SK-N-SH (cell line): ENCODE measurements at regions not wholly inside any gene's neighbourhood (a gene's known extent, or its start where the extent isn't known, plus 50 kb on each side); places are given as distances from the start of the nearest gene placed in this dataset.

Experiments
- EZH2phosphoT487 ChIP-seq: fragments of 200-600 bp; sonication (generic); IDR thresholded peaks from 2 replicates; pipeline ENCODE4 v1.6.1; 2017; ENCODE audit warnings: low read depth, mixed run types, mild to moderate bottlenecking, antibody characterized with exemption, moderate library complexity, borderline replicate concordance
- FOXM1 ChIP-seq: IDR thresholded peaks from 2 replicates; pipeline ENCODE4 v1.4.0; 2012; ENCODE audit warnings: low read depth, mild to moderate bottlenecking
- MAX ChIP-seq: IDR thresholded peaks from 2 replicates; pipeline ENCODE4 v1.4.0; 2012; ENCODE audit warnings: low read depth
- MXI1 ChIP-seq: IDR thresholded peaks from 2 replicates; pipeline ENCODE4 v1.6.1; 2012; ENCODE audit warnings: mild to moderate bottlenecking, low read depth, low read length, improper control_type of control experiment
- NRF1 ChIP-seq: IDR thresholded peaks from 2 replicates; pipeline ENCODE4 v1.6.1; 2012; ENCODE audit warnings: low read depth, mild to moderate bottlenecking, low read length
- POLR2AphosphoS5 ChIP-seq: IDR thresholded peaks from 2 replicates; pipeline ENCODE4 v1.6.1; 2012; ENCODE audit warnings: low read depth, low read length
- RFX5 ChIP-seq: IDR thresholded peaks from 2 replicates; pipeline ENCODE4 v1.6.1; 2012; ENCODE audit warnings: mild to moderate bottlenecking, improper control_type of control experiment, low read length
- SIN3A ChIP-seq: IDR thresholded peaks from 2 replicates; pipeline ENCODE4 v1.6.1; 2012; ENCODE audit warnings: low read depth, mild to moderate bottlenecking, low read length, moderate library complexity, borderline replicate concordance
- TAF1 ChIP-seq: IDR thresholded peaks from 2 replicates; pipeline ENCODE4 v1.6.1; 2012; ENCODE audit warnings: low read depth, mild to moderate bottlenecking, low read length, moderate library complexity, borderline replicate concordance
- USF1 ChIP-seq: IDR thresholded peaks from 2 replicates; pipeline ENCODE4 v1.4.0; 2012; ENCODE audit warnings: low read depth, borderline replicate concordance
- TF ChIP-seq, protein P1 (sequence below): fragments of 200-600 bp; sonication (generic); IDR thresholded peaks from 2 replicates; pipeline ENCODE4 v1.6.1; 2017; ENCODE audit warnings: antibody characterized with exemption, mild to moderate bottlenecking, moderate library complexity
- TF ChIP-seq, protein P2 (sequence below): fragments of 150-350 bp; IDR thresholded peaks from 2 replicates; pipeline ENCODE4 v1.6.1; 2017; ENCODE audit warnings: antibody characterized with exemption, low read length, low read depth, borderline replicate concordance

DNA sequence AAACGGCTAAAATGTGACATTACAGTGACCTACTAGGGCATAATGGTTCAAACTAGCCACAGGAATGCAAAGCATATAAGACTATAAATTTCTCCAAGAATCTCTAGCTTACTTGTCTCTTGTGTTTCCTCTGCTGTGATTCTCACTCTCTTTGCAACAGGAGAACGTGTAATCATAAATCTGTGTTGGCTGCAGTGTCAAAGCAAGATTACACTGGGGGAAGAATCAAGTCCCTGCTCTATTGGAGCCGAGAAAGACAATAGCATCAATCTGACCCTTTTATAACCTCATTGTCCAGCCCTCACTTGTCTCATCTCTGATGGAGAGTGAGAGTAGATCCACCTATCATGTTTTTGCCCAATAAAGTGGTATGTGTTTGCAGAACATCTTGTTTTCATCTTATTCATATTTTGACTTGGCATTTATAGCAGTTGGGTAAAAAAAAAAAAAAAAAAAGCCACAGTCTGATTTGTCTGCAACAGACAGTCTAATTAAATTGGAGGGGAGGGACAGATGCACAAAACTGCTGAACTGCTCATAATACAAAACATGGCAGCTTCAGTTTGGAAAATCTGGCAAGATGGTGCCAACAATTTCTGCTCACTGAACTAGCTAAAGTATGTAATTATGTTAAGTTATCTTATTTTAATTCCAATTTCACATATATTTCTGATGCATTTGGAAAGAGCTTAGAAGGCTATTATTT lies 165.0 kb upstream of the GABRA2 start:
- no peak for TF ChIP-seq MXI1
- TF ChIP-seq, protein P1, sequence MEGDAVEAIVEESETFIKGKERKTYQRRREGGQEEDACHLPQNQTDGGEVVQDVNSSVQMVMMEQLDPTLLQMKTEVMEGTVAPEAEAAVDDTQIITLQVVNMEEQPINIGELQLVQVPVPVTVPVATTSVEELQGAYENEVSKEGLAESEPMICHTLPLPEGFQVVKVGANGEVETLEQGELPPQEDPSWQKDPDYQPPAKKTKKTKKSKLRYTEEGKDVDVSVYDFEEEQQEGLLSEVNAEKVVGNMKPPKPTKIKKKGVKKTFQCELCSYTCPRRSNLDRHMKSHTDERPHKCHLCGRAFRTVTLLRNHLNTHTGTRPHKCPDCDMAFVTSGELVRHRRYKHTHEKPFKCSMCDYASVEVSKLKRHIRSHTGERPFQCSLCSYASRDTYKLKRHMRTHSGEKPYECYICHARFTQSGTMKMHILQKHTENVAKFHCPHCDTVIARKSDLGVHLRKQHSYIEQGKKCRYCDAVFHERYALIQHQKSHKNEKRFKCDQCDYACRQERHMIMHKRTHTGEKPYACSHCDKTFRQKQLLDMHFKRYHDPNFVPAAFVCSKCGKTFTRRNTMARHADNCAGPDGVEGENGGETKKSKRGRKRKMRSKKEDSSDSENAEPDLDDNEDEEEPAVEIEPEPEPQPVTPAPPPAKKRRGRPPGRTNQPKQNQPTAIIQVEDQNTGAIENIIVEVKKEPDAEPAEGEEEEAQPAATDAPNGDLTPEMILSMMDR = no peak
- TF ChIP-seq, protein P2, sequence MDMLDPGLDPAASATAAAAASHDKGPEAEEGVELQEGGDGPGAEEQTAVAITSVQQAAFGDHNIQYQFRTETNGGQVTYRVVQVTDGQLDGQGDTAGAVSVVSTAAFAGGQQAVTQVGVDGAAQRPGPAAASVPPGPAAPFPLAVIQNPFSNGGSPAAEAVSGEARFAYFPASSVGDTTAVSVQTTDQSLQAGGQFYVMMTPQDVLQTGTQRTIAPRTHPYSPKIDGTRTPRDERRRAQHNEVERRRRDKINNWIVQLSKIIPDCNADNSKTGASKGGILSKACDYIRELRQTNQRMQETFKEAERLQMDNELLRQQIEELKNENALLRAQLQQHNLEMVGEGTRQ = no peak
- no peak for TF ChIP-seq SIN3A
- TF ChIP-seq RFX5 = no peak
- TF ChIP-seq TAF1 = no peak
- no peak for TF ChIP-seq MAX
- no peak for TF ChIP-seq EZH2phosphoT487
- TF ChIP-seq USF1 = no peak
- TF ChIP-seq POLR2AphosphoS5 = no peak
- no peak for TF ChIP-seq NRF1
- no peak for TF ChIP-seq FOXM1
